Ovary (tissue), 7 donors: ENCODE measurements at regions not wholly inside any gene's neighbourhood (a gene's known extent, or its start where the extent isn't known, plus 50 kb on each side); places are given as distances from the start of the nearest gene placed in this dataset.

Experiments
- DNase-seq, 5 donors: peaks; one replicate each; pipeline ENCODE4 v3.0.0-alpha.2; 2019 to 2020
- H3K27ac ChIP-seq, 2 donors: fragments of 200-600 bp; one replicate each; pipeline versions ENCODE4 v1.5.1 to v1.8.0; 2019 to 2022
- H3K27me3 ChIP-seq: fragments of 200-600 bp; one replicate; pipeline ENCODE4 v1.8.0; 2022
- H3K36me3 ChIP-seq: fragments of 200-600 bp; sonication (generic); one replicate; pipeline ENCODE4 v1.5.1; 2019
- H3K4me1 ChIP-seq: one replicate; pipeline ENCODE4 v1.8.1; 2013; ENCODE audit warnings: mild to moderate bottlenecking, moderate library complexity; ENCODE audit not compliant: insufficient read depth
- H3K4me3 ChIP-seq: fragments of 200-600 bp; sonication (generic); one replicate; pipeline ENCODE4 v1.5.1; 2017
- H3K9me3 ChIP-seq, 2 donors: fragments of 200-600 bp in 1 of 2; sonication (generic) in 1 of 2; one replicate each; pipeline versions ENCODE4 v1.5.1 to v1.8.1; 2013 to 2019; ENCODE audit warnings: mild to moderate bottlenecking in 1 of 2, moderate library complexity in 1 of 2
- CTCF ChIP-seq, 3 donors: fragments of 450-650 bp in 2 of 3; fragments of 200-600 bp in 1 of 3; IDR thresholded peaks; one replicate each; pipeline versions ENCODE4 v1.5.1 to v1.8.0; 2016 to 2022; ENCODE audit warnings: antibody characterized with exemption in 3 of 3, mild to moderate bottlenecking in 1 of 3
- EP300 ChIP-seq: sonication (generic); formaldehyde crosslinking; IDR thresholded peaks from one replicate; pipeline ENCODE4 v1.6.1; 2017; ENCODE audit warnings: antibody characterized with exemption
- POLR2A ChIP-seq: fragments of 450-650 bp; IDR thresholded peaks from one replicate; pipeline ENCODE4 v1.6.1; 2017; ENCODE audit warnings: antibody characterized with exemption, mild to moderate bottlenecking, moderate library complexity
- WGBS, 3 donors: extraction: QIAGEN DNeasy Blood & Tissue Kit in 1 of 3; methylation state at CpG; one replicate each; pipeline versions ENCODE4 v1.1.5 to v1.1.7; 2013 to 2017; 5-methylcytosine and 5-hydroxymethylcytosine counted together
- intact Hi-C, 4 donors: fragments of 100-400 bp; cut with DNase I; formaldehyde crosslinking; loops; one replicate each; pipeline versions ENCODE4 v1.11.0 to v1.15.1; 2022 to 2023
- donor health status: DM: no; HTN: no; CAD: no; lungs with moderate emphysema.
- donor health status: DM: no; HTN: no; CAD: no.
- donor health status: Bipolar disorder and iron deficiency.
- donor health status: DM: no; HTN: no; CAD: no.
- donor health status: DM: yes; HTN: yes; CAD: no.

- Histone ChIP-seq H3K9me3 (no peaks in the 10 kb centered on the region), H3K4me3 (no peak overlapping the region), H3K27ac (no peak overlapping the region), H3K4me1 (peaks cover 1% of the 10 kb centered on the region), H3K27me3 (no peaks in the 10 kb centered on the region), H3K36me3 (no peaks in the 10 kb centered on the region)
- DNase-seq, result no peak
- intact Hi-C loops, result no loop called here
- TF ChIP-seq CTCF (IDR thresholded peaks at IDR 0.05) (no peak), POLR2A (no peak), EP300 (no peak)
Measured at GRCh38 chr1:191572479-191572878, 585.8 kb upstream of the RGS18 start.

- Histone ChIP-seq H3K27me3 (no peaks in the 10 kb centered on the region), H3K4me1 (peaks cover 1% of the 10 kb centered on the region), H3K36me3 (no peaks in the 10 kb centered on the region), H3K4me3 (no peak overlapping the region), H3K27ac (no peak overlapping the region), H3K9me3 (no peaks in the 10 kb centered on the region)
- 78 to 85% (median 84%) methylated on average over 3 of the region's 3 CpGs for WGBS, 3 donors
- no peak for DNase-seq
- no peak for TF ChIP-seq CTCF (IDR thresholded peaks at IDR 0.05)
- TF ChIP-seq POLR2A, result no peak
- no peak for TF ChIP-seq EP300
- intact Hi-C loops, result no loop called here
Measured at GRCh38 chr1:191575180-191575579, 583.1 kb upstream of the RGS18 start.

- DNase-seq, result no peak
- Histone ChIP-seq H3K36me3 (no peaks in the 10 kb centered on the region), H3K27me3 (no peaks in the 10 kb centered on the region), H3K4me1 (peaks cover 1% of the 10 kb centered on the region), H3K4me3 (no peak overlapping the region), H3K27ac (no peak overlapping the region), H3K9me3 (no peaks in the 10 kb centered on the region)
- 7 to 21% (median 9%) methylated on average over 3 of the region's 3 CpGs for WGBS, 3 donors
- intact Hi-C loops, result no loop called here
- no peak for TF ChIP-seq CTCF (IDR thresholded peaks at IDR 0.05)
- TF ChIP-seq EP300, result no peak
- no peak for TF ChIP-seq POLR2A
Measured at GRCh38 chr1:191575746-191576145, 582.5 kb upstream of the RGS18 start.

- H3K36me3 ChIP-seq, result no peaks in the 10 kb centered on the region
- intact Hi-C loops, result no loop called here
- no peaks in the 10 kb centered on the region for H3K27me3 ChIP-seq
- no peak overlapping the region for H3K27ac ChIP-seq
- TF ChIP-seq EP300 (no peak), CTCF (IDR thresholded peaks at IDR 0.05) (no peak), POLR2A (no peak)
- 63 to 80% (median 74%) methylated on average over 4 of the region's 4 CpGs for WGBS, 3 donors
- DNase-seq, result no peak
- no peak overlapping the region for H3K4me3 ChIP-seq
- peaks cover 1% of the 10 kb centered on the region for H3K4me1 ChIP-seq
- H3K9me3 ChIP-seq, result no peaks in the 10 kb centered on the region
Measured at GRCh38 chr1:191577213-191577612, 581.0 kb upstream of the RGS18 start.

- H3K4me3 ChIP-seq, result no peak overlapping the region
- 77 to 87% (median 77%) methylated on average over 1 of the region's 1 CpG for WGBS, 3 donors
- H3K27me3 ChIP-seq, result no peaks in the 10 kb centered on the region
- no peaks in the 10 kb centered on the region for H3K9me3 ChIP-seq
- intact Hi-C loops, result no loop called here
- no peaks in the 10 kb centered on the region for H3K36me3 ChIP-seq
- H3K4me1 ChIP-seq, result peaks cover 1% of the 10 kb centered on the region
- DNase-seq, result no peak
- H3K27ac ChIP-seq, result no peak overlapping the region
- TF ChIP-seq CTCF (IDR thresholded peaks at IDR 0.05) (no peak), EP300 (no peak), POLR2A (no peak)
Measured at GRCh38 chr1:191578281-191578680, 580.0 kb upstream of the RGS18 start.
